ENCODE measurements at regions not wholly inside any gene's neighbourhood (a gene's known extent, or its start where the extent isn't known, plus 50 kb on each side); places are given as distances from the start of the nearest gene placed in this dataset.

DNA sequence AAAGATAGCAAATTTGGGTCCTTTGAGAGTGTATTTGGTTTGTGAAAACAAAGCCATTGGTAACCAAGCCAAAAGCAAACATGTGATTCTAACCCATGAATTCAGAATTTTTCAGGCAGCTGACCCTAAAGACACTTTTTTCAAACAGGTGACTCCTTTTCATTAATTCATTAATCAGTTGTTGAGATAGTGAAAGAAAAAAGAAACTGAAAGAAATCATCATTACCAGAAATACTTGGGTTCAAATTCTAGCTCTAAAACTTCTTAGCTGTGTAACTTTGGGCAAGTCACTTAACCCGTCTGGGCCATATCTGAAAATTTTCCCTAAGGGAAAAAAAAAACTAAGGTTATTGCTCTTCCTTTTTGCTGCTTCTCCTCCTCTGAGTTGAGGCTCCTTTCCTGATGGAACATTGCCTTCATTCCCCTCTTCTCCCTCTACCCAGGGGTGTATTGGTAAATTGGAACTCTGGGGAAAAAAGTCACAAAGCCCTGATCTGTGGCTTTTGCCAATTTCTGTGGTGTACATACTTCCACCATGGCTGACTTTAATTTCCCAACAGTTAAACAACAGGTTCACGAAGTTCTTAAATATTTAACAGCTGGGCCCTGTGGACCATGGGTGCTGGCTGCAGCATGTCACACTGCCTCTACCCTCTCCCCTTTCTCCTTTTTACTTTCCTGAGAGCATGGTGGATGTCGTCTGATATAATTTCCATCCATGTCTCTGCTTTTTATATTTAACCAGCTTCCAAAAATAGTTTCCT lies 120.3 kb downstream of the ASB7 start:
- H3K4me2 ChIP-seq (ENCODE audit: low read length): peak overlapping the region; percentile 65
- intact Hi-C loops (cut with micrococcal nuclease): loop anchor here (5.0 kb wide), 1 partner anchor 150 kb away; no protein-coding TSS in a partner anchor
- no peak for DNase-seq (ENCODE audit: low read depth, low spot score)
- H3K9me2 ChIP-seq (ENCODE audit: insufficient read depth): no peaks in the 10 kb centered on the region
- peaks cover 62 to 89% of the 10 kb centered on the region in 2 experiments for H3K4me1 ChIP-seq (ENCODE audit: control insufficient read depth in 1 of 2, insufficient read depth in 2 of 2, low read length in 2 of 2)
- H2AFZ ChIP-seq (ENCODE audit: low read depth, low read length, poor library complexity, severe bottlenecking): no peak overlapping the region
- RAD21 ChIA-PET (ENCODE audit: low non-redundant PET in 1 of 2, low total read pairs in 2 of 2, uncharacterized antibody in 2 of 2, unreplicated experiment in 2 of 2): interaction anchor here (1.2 to 1.7 kb wide), 2 partner anchors 10 to 11 kb away, joined by 4 to 5 read pairs; no protein-coding TSS in a partner anchor
- TF ChIP-seq ZNF274 (IDR thresholded peaks at IDR 0.05; ENCODE audit: low read depth, low read length) (no peak), YY1 (IDR thresholded peaks at IDR 0.05; ENCODE audit: extremely low read depth, insufficient replicate concordance, low read depth, low read length) (no peak), CBX3 (IDR thresholded peaks at IDR 0.05; ENCODE audit: low read depth) (no peak), SRF (IDR thresholded peaks at IDR 0.05; ENCODE audit: low read depth) (no peak), POLR2AphosphoS5 (IDR thresholded peaks at IDR 0.05; ENCODE audit: low read depth, low read length) (no peak), EZH2phosphoT487 (IDR thresholded peaks at IDR 0.05; ENCODE audit: borderline replicate concordance) (no peak), FOSL1 (IDR thresholded peaks at IDR 0.05; ENCODE audit: low read depth) (no peak), EGR1 (IDR thresholded peaks at IDR 0.05; ENCODE audit: low read depth) (no peak), JUND (IDR thresholded peaks at IDR 0.05) (no peak), SIN3A (IDR thresholded peaks at IDR 0.05; ENCODE audit: low read depth) (no peak), ELF1 (IDR thresholded peaks at IDR 0.05; ENCODE audit: borderline replicate concordance, low read depth) (no peak), TCF7L2 (IDR thresholded peaks at IDR 0.05; ENCODE audit: borderline replicate concordance, extremely low read depth, insufficient read depth, insufficient read length) (no peak)
- TF ChIP-seq, protein P1, sequence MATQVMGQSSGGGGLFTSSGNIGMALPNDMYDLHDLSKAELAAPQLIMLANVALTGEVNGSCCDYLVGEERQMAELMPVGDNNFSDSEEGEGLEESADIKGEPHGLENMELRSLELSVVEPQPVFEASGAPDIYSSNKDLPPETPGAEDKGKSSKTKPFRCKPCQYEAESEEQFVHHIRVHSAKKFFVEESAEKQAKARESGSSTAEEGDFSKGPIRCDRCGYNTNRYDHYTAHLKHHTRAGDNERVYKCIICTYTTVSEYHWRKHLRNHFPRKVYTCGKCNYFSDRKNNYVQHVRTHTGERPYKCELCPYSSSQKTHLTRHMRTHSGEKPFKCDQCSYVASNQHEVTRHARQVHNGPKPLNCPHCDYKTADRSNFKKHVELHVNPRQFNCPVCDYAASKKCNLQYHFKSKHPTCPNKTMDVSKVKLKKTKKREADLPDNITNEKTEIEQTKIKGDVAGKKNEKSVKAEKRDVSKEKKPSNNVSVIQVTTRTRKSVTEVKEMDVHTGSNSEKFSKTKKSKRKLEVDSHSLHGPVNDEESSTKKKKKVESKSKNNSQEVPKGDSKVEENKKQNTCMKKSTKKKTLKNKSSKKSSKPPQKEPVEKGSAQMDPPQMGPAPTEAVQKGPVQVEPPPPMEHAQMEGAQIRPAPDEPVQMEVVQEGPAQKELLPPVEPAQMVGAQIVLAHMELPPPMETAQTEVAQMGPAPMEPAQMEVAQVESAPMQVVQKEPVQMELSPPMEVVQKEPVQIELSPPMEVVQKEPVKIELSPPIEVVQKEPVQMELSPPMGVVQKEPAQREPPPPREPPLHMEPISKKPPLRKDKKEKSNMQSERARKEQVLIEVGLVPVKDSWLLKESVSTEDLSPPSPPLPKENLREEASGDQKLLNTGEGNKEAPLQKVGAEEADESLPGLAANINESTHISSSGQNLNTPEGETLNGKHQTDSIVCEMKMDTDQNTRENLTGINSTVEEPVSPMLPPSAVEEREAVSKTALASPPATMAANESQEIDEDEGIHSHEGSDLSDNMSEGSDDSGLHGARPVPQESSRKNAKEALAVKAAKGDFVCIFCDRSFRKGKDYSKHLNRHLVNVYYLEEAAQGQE (IDR thresholded peaks at IDR 0.05; ENCODE audit: low read depth): no peak
- TF ChIP-seq, protein P2, sequence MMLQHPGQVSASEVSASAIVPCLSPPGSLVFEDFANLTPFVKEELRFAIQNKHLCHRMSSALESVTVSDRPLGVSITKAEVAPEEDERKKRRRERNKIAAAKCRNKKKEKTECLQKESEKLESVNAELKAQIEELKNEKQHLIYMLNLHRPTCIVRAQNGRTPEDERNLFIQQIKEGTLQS (IDR thresholded peaks at IDR 0.05): no peak
- TF ChIP-seq, protein P3, sequence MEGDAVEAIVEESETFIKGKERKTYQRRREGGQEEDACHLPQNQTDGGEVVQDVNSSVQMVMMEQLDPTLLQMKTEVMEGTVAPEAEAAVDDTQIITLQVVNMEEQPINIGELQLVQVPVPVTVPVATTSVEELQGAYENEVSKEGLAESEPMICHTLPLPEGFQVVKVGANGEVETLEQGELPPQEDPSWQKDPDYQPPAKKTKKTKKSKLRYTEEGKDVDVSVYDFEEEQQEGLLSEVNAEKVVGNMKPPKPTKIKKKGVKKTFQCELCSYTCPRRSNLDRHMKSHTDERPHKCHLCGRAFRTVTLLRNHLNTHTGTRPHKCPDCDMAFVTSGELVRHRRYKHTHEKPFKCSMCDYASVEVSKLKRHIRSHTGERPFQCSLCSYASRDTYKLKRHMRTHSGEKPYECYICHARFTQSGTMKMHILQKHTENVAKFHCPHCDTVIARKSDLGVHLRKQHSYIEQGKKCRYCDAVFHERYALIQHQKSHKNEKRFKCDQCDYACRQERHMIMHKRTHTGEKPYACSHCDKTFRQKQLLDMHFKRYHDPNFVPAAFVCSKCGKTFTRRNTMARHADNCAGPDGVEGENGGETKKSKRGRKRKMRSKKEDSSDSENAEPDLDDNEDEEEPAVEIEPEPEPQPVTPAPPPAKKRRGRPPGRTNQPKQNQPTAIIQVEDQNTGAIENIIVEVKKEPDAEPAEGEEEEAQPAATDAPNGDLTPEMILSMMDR (IDR thresholded peaks at IDR 0.05 in 2 of 3, conservative IDR thresholded peaks at IDR 0.05 in 1 of 3; ENCODE audit: borderline replicate concordance in 1 of 3, insufficient read depth in 1 of 3, low read depth in 2 of 3, low read length in 2 of 3): no peak
- CTCF ChIA-PET: interaction anchor here (1.8 kb wide), 1 partner anchor 150 kb away, joined by 8 read pairs; no protein-coding TSS in a partner anchor
- H3K79me2 ChIP-seq (ENCODE audit: insufficient read depth, low read length): no peaks in the 10 kb centered on the region
- no peaks in the 10 kb centered on the region for H4K20me1 ChIP-seq (ENCODE audit: insufficient read depth)
- H3K9me3 ChIP-seq (ENCODE audit: control insufficient read depth in 1 of 2, insufficient read depth in 1 of 2, low read depth in 1 of 2, low read length in 2 of 2): no peaks in the 10 kb centered on the region
- POLR2A ChIA-PET: interaction anchor here (1.3 to 3.0 kb wide), 4 partner anchors 10 to 51 kb away, joined by 3 to 29 read pairs (median 4); no protein-coding TSS in a partner anchor
- BruUV-seq (replicated peaks): TSS peak; percentile 92
- no peak for ATAC-seq
- peak overlapping the region in 1 of 2 experiments; percentile 6; a peak in 1 of 4 replicates for H3K4me3 ChIP-seq (replicated peaks in 1 of 2; ENCODE audit: low read depth in 1 of 2, low read length in 2 of 2)
- H3K9ac ChIP-seq (ENCODE audit: low read length): peak overlapping the region; percentile 67
- H3K36me3 ChIP-seq (ENCODE audit: control insufficient read depth in 1 of 2, insufficient read depth in 2 of 2, low read length in 2 of 2): no peaks in the 10 kb centered on the region
- no peaks in the 10 kb centered on the region for H3K27me3 ChIP-seq (ENCODE audit: insufficient read depth, low read length)
- peak overlapping the region; percentile 94 for H3K27ac ChIP-seq (ENCODE audit: low read depth, low read length)
